Heart left ventricle (tissue), 16 donors: ENCODE measurements at regions not wholly inside any gene's neighbourhood (a gene's known extent, or its start where the extent isn't known, plus 50 kb on each side); places are given as distances from the start of the nearest gene placed in this dataset.

Experiments used
- ATAC-seq, 4 donors: fragments of 200-7000 bp; cut with Tn5 transposase; one replicate each; pipeline ENCODE4 v1.9.1; 2020 to 2022; ENCODE audit warnings: moderate library complexity in 4 of 4, mild to moderate bottlenecking in 3 of 4, moderate number of reproducible peaks in 1 of 4
- DNase-seq, 5 donors: peaks; one replicate each; pipeline ENCODE4 v3.0.0-alpha.2; 2020
- H3K27ac ChIP-seq, 12 donors: fragments of 200-600 bp; sonication (generic) in 4 of 12; one replicate each; pipeline versions ENCODE4 v1.5.0 to v1.8.0; 2016 to 2022; ENCODE audit warnings: mild to moderate bottlenecking in 2 of 12
- H3K27me3 ChIP-seq, 9 donors: fragments of 200-600 bp; sonication (generic) in 2 of 9; one replicate each; pipeline versions ENCODE4 v1.5.1 to v1.8.0; 2016 to 2022; ENCODE audit warnings: mild to moderate bottlenecking in 3 of 9
- H3K36me3 ChIP-seq, 9 donors: fragments of 200-600 bp; sonication (generic) in 2 of 9; one replicate each; pipeline versions ENCODE4 v1.5.0 to v1.8.0; 2018 to 2022; ENCODE audit warnings: mild to moderate bottlenecking in 2 of 9
- H3K4me1 ChIP-seq, 12 donors: fragments of 200-600 bp; sonication (generic) in 4 of 12; one replicate each; pipeline versions ENCODE4 v1.5.0 to v1.8.0; 2016 to 2022; ENCODE audit warnings: mild to moderate bottlenecking in 3 of 12
- H3K4me3 ChIP-seq, 12 donors: fragments of 200-600 bp; sonication (generic) in 4 of 12; one replicate each; pipeline versions ENCODE4 v1.5.0 to v1.8.0; 2017 to 2022; ENCODE audit warnings: mild to moderate bottlenecking in 9 of 12, moderate library complexity in 4 of 12
- H3K9me3 ChIP-seq, 12 donors: fragments of 200-600 bp; sonication (generic) in 4 of 12; one replicate each; pipeline versions ENCODE4 v1.5.0 to v1.8.0; 2016 to 2022; ENCODE audit warnings: mild to moderate bottlenecking in 1 of 12
- POLR2A ChIP-seq, 2 donors: fragments of 450-650 bp; IDR thresholded peaks; one replicate each; pipeline ENCODE4 v1.6.1; 2017; ENCODE audit warnings: antibody characterized with exemption in 2 of 2, mild to moderate bottlenecking in 2 of 2, moderate library complexity in 2 of 2
- WGBS, 4 donors: extraction: QIAGEN DNeasy Blood & Tissue Kit in 2 of 4; methylation state at CpG; one replicate each; pipeline versions ENCODE4 v1.1.5 to v1.1.7; 2013 to 2018; 5-methylcytosine and 5-hydroxymethylcytosine counted together
- intact Hi-C, 10 donors: fragments of 100-400 bp; cut with DNase I; formaldehyde crosslinking; loops; one replicate each; pipeline versions ENCODE4 v1.11.1 to v1.14.2; 2022
- TF ChIP-seq, protein P1 (sequence below), 12 donors: fragments of 200-600 bp; sonication (generic) in 4 of 12; IDR thresholded peaks; one replicate each; pipeline versions ENCODE4 v1.5.0 to v1.8.0; 2018 to 2022; ENCODE audit warnings: antibody characterized with exemption in 12 of 12, mild to moderate bottlenecking in 5 of 12
- donor health status: ischemic (EF 13 %, LVEDD 7.1; RV severe dilation, severe dysfunction).
- donor health status: healthy with polysubstance abuse.
- donor health status: DM: no; HTN: yes; CAD: no.
- donor health status: DM: no; HTN: no; CAD: no.
- donor health status: ischemic (EF 25% LVEDD 6.9; RV normal size, moderate dysfunction).
- donor health status: ischemic (EF 25% LVEDD 5.7; RV mildly dilated, moderate dysfunction).
- donor health status: healthy.
- donor health status: DM: yes; HTN: yes; CAD: no.
- donor health status: ischemic (EF 35%, LVEDD 5.7; RV mildly dilated, moderate dysfunction).
- donor health status: nonischemic (EF 11% LVEDD 7.7; RV severe dilation, severe dysfunction).
- donor health status: DM: yes; HTN: yes; CAD: no.
- donor health status: PGD.
- donor health status: ischemic (EF 29% LVEDD 5.4; RV normal size, mild dysfunction).
- donor health status: nonischemic (EF 23%, LVEDD 6.1; RV moderate dilation, normal function).

DNA sequence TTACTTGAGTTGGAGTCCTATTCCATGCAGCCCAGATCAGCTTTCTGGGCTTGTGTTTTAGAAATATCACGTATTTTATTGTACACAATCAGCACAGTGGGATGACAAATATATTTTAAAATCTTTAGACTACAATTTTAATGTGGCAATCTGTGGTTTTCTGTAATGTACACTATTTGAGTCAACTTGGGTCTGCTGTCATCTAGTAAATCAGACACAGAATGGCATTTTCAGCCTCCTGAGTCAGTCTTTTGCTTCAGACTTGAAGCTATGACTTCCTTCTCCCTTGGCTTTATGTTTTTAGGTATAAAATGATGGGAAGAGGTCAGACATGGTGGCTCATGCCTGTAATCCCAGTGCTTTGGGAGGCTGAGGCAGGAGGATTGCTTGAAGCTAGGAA lies 232.1 kb downstream of the NECTIN3 start:
- Histone ChIP-seq H3K4me3 (no peak overlapping the region), H3K9me3 (no peaks in the 10 kb centered on the region), H3K27ac (no peak overlapping the region), H3K36me3 (no peaks in the 10 kb centered on the region), H3K27me3 (no peaks in the 10 kb centered on the region), H3K4me1 (no peaks in the 10 kb centered on the region)
- ATAC-seq (no peak), DNase-seq (no peak)
- TF ChIP-seq, protein P1, sequence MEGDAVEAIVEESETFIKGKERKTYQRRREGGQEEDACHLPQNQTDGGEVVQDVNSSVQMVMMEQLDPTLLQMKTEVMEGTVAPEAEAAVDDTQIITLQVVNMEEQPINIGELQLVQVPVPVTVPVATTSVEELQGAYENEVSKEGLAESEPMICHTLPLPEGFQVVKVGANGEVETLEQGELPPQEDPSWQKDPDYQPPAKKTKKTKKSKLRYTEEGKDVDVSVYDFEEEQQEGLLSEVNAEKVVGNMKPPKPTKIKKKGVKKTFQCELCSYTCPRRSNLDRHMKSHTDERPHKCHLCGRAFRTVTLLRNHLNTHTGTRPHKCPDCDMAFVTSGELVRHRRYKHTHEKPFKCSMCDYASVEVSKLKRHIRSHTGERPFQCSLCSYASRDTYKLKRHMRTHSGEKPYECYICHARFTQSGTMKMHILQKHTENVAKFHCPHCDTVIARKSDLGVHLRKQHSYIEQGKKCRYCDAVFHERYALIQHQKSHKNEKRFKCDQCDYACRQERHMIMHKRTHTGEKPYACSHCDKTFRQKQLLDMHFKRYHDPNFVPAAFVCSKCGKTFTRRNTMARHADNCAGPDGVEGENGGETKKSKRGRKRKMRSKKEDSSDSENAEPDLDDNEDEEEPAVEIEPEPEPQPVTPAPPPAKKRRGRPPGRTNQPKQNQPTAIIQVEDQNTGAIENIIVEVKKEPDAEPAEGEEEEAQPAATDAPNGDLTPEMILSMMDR (IDR thresholded peaks at IDR 0.05) = no peak
- TF ChIP-seq POLR2A (IDR thresholded peaks at IDR 0.05) = no peak
- intact Hi-C loops = no loop called here
- 66 to 86% (median 71%) methylated on average over 1 of the region's 1 CpG for WGBS, 4 donors

DNA sequence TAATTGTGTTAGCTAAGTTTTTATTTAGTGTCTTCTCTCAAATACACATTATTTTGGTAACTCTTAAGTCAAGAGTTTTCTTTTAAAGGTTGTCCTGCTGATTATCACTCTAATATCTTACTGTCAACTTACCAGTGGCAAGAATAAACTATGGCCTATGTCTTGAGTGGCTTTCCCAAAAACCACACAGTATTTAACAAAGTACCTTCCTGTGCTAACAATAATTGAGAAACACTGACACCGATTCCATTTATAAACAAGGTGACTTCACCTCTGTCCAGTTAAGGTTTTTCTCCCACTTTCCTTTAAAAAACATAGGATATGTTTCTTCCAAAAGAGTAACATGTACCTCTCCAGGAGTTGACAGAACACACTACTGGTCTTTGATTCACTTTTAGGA lies 234.3 kb upstream of the CD96 start:
- 89 to 98% (median 93%) methylated on average over 1 of the region's 1 CpG for WGBS, 4 donors
- Histone ChIP-seq H3K27me3 (no peaks in the 10 kb centered on the region), H3K36me3 (no peaks in the 10 kb centered on the region), H3K9me3 (no peaks in the 10 kb centered on the region), H3K4me3 (no peak overlapping the region), H3K4me1 (peaks cover 0 to 13% (median 0%) of the 10 kb centered on the region in 12 donors), H3K27ac (no peak overlapping the region)
- DNase-seq = no peak
- intact Hi-C loops = no loop called here
- no peak for TF ChIP-seq POLR2A (IDR thresholded peaks at IDR 0.05)
- TF ChIP-seq, protein P1 (IDR thresholded peaks at IDR 0.05) = no peak
- ATAC-seq = no peak

DNA sequence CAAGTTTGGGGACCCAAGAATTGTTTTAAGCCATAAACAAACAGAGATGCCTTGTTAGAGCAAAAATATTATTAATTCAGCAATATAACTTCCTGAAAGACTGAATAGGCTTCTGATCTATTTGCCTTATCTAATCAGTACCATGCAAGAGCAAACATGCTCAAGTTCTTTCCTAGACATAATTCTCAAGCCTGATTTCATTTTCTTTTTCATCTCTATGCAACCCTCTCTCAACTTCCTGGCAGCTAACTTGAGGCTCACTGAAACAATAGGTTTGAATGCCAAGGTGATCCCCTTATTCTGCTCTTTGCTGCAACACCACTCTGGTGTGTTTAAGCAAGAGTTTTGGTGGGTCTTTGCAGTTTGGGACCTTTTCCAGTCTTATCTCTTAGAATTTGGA lies 230.9 kb upstream of the CD96 start:
- Histone ChIP-seq H3K4me1 (peaks cover 0 to 13% (median 0%) of the 10 kb centered on the region in 12 donors), H3K36me3 (no peaks in the 10 kb centered on the region), H3K4me3 (no peak overlapping the region), H3K27ac (peak overlapping the region in 1 of 12 donors; percentile 60), H3K9me3 (no peaks in the 10 kb centered on the region), H3K27me3 (no peaks in the 10 kb centered on the region)
- ATAC-seq (no peak), DNase-seq (no peak)
- intact Hi-C loops = no loop called here
- TF ChIP-seq POLR2A (IDR thresholded peaks at IDR 0.05) = no peak
- TF ChIP-seq, protein P1 (IDR thresholded peaks at IDR 0.05) = no peak

DNA sequence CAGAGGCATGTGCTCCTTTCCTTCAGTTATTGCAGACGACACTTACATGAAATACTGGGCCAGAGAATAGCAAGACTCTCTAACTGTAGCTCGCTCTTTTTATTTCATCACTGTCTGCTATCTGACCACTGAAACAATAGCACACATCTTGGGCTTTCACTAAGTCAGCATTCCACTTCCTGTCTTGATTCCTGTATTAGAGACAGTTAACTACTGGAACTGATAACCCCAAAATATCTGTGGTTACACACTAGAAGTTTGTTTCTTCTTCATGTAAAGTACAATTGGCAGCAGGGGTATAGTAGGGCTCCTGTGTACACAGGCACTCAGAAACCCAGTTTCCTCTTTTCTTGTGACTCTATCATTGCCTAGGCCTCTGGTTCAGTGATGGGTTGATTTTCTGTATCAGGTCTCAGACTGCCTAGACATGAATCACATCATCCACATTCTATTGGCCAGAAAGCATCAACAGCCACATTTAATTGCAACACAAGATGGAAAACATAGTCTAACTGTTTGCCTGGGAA lies 230.2 kb upstream of the CD96 start:
- Histone ChIP-seq H3K27me3 (no peaks in the 10 kb centered on the region), H3K4me3 (no peak overlapping the region), H3K36me3 (no peaks in the 10 kb centered on the region), H3K27ac (peak overlapping the region in 1 of 12 donors; percentile 60), H3K9me3 (no peaks in the 10 kb centered on the region), H3K4me1 (peaks cover 0 to 13% (median 0%) of the 10 kb centered on the region in 12 donors)
- DNase-seq (no peak), ATAC-seq (no peak)
- TF ChIP-seq POLR2A (IDR thresholded peaks at IDR 0.05) = no peak
- TF ChIP-seq, protein P1 (IDR thresholded peaks at IDR 0.05) = no peak
- WGBS, 4 donors = 39 to 52% (median 46%) methylated on average over 2 of the region's 2 CpGs
- intact Hi-C loops = no loop called here
